Body of pancreas (tissue), 4 donors: ENCODE measurements at regions not wholly inside any gene's neighbourhood (a gene's known extent, or its start where the extent isn't known, plus 50 kb on each side); places are given as distances from the start of the nearest gene placed in this dataset.

Experiments used
- ATAC-seq: fragments of 150-250 bp; one replicate; pipeline ENCODE4 v1.9.1; 2016
- DNase-seq, 4 donors: peaks; one replicate each; pipeline ENCODE4 v3.0.0-alpha.2; 2019
- H3K27ac ChIP-seq, 4 donors: fragments of 200-600 bp; sonication (generic); 1 replicate in 3 of 4; 2 replicates in 1 of 4; pipeline versions ENCODE4 v1.5.1 to v1.6.1; 2016 to 2019; ENCODE audit warnings: mild to moderate bottlenecking in 1 of 4, mixed read lengths in 1 of 4, moderate library complexity in 1 of 4
- H3K27me3 ChIP-seq, 2 donors: fragments of 200-600 bp; sonication (generic); one replicate each; pipeline ENCODE4 v1.6.0; 2016; ENCODE audit warnings: mild to moderate bottlenecking in 1 of 2
- H3K36me3 ChIP-seq, 2 donors: fragments of 200-600 bp; sonication (generic); replicated peaks in 1 of 2; 2 replicates each; pipeline ENCODE4 v1.5.1; 2016; ENCODE audit warnings: low read depth in 2 of 2; ENCODE audit not compliant: insufficient read depth in 1 of 2
- H3K4me1 ChIP-seq: fragments of 200-600 bp; sonication (generic); one replicate; pipeline ENCODE4 v1.6.0; 2016
- H3K4me3 ChIP-seq, 2 donors: fragments of 200-600 bp; sonication (generic); 1 replicate in 1 of 2; 2 replicates in 1 of 2; pipeline ENCODE4 v1.5.1; 2016 to 2019
- H3K9me3 ChIP-seq, 3 donors: fragments of 200-600 bp; sonication (generic); 1 replicate in 2 of 3; 2 replicates in 1 of 3; pipeline ENCODE4 v1.5.1; 2016
- CTCF ChIP-seq, 7 experiments: fragments of 450-650 bp in 4 of 7; fragments of 200-600 bp in 3 of 7; sonication (generic) in 3 of 7; IDR thresholded peaks; one replicate each; pipeline ENCODE4 v1.5.1; 2016 to 2019; ENCODE audit warnings: antibody characterized with exemption in 7 of 7
- POLR2A ChIP-seq, 3 donors: fragments of 450-650 bp; IDR thresholded peaks; one replicate each; pipeline ENCODE4 v1.6.1; 2016; ENCODE audit warnings: antibody characterized with exemption in 3 of 3, mild to moderate bottlenecking in 2 of 3
- WGBS, 2 donors: methylation state at CpG; one replicate each; pipeline ENCODE4 v1.1.5; 2017; 5-methylcytosine and 5-hydroxymethylcytosine counted together
- intact Hi-C: fragments of 100-400 bp; cut with DNase I; formaldehyde crosslinking; loops from one replicate; pipeline ENCODE4 v1.15.1; 2023

GRCh38 chr3:124320976-124321375 is 329.1 kb upstream of the ROPN1 start:
- Histone ChIP-seq H3K9me3 (no peaks in the 10 kb centered on the region), H3K4me1 (no peaks in the 10 kb centered on the region), H3K36me3 (no peaks in the 10 kb centered on the region), H3K4me3 (no peak overlapping the region), H3K27ac (no peak overlapping the region), H3K27me3 (no peaks in the 10 kb centered on the region)
- intact Hi-C loops, result no loop called here
- TF ChIP-seq POLR2A (IDR thresholded peaks at IDR 0.05) (no peak), CTCF (IDR thresholded peaks at IDR 0.05) (no peak)
- no peak for ATAC-seq
- no peak for DNase-seq

DNA sequence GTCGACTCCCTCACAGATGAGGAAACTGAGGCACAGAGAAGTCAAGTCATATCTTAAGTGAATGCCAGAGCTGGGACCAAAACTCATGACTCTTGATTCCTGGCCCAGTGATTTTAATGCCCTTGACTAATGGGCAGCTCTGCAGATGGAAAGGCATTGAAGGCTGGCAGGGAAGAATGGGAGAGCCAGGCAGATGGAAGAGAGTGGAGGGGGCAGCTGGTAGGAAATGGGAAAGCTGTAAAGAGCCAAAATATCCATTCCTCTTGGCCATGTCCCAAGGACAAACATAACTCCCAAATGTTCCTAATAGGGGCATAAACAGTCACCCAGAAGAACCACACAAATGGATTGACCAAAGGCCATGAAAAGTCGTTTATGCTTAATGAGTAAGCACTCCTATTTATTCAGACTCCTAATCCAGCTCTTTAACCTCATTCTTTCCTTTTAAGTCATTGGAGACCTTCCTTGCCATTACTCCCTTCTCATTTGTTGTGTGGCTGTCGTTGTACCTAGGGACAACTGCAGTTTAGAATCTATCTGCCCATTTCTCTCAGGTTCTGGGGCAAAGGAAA is 330.5 kb upstream of the ROPN1 start:
- H3K4me1 ChIP-seq, result no peaks in the 10 kb centered on the region
- H3K27me3 ChIP-seq, result no peaks in the 10 kb centered on the region
- intact Hi-C loops, result no loop called here
- no peak for ATAC-seq
- H3K36me3 ChIP-seq, result no peaks in the 10 kb centered on the region
- TF ChIP-seq CTCF (IDR thresholded peaks at IDR 0.05) (no peak), POLR2A (IDR thresholded peaks at IDR 0.05) (no peak)
- H3K9me3 ChIP-seq, result no peaks in the 10 kb centered on the region
- DNase-seq, result no peak
- no peak overlapping the region for H3K27ac ChIP-seq
- no peak overlapping the region for H3K4me3 ChIP-seq
- WGBS, 2 donors, result 62 to 69% methylated on average over 3 of the region's 3 CpGs

GRCh38 chr3:124322966-124323365 is 331.0 kb upstream of the ROPN1 start:
- H3K27ac ChIP-seq, result no peak overlapping the region
- no peak for TF ChIP-seq POLR2A (IDR thresholded peaks at IDR 0.05)
- no peak for TF ChIP-seq CTCF (IDR thresholded peaks at IDR 0.05)
- H3K4me3 ChIP-seq, result no peak overlapping the region
- WGBS, 2 donors, result 81 to 86% methylated on average over 4 of the region's 4 CpGs
- no peaks in the 10 kb centered on the region for H3K27me3 ChIP-seq
- H3K4me1 ChIP-seq, result no peaks in the 10 kb centered on the region
- no peaks in the 10 kb centered on the region for H3K9me3 ChIP-seq
- H3K36me3 ChIP-seq, result no peaks in the 10 kb centered on the region
- no peak for ATAC-seq
- DNase-seq, result no peak
- intact Hi-C loops, result no loop called here

GRCh38 chr3:124325248-124325647 is 333.3 kb upstream of the ROPN1 start:
- no peaks in the 10 kb centered on the region for H3K27me3 ChIP-seq
- no peaks in the 10 kb centered on the region for H3K36me3 ChIP-seq
- ATAC-seq (no peak), DNase-seq (no peak)
- 83 to 89% methylated on average over 1 to 2 of the region's 2 CpGs for WGBS, 2 donors
- no peak overlapping the region for H3K27ac ChIP-seq
- no peaks in the 10 kb centered on the region for H3K4me1 ChIP-seq
- intact Hi-C loops, result no loop called here
- TF ChIP-seq CTCF (IDR thresholded peaks at IDR 0.05), result no peak
- TF ChIP-seq POLR2A (IDR thresholded peaks at IDR 0.05), result no peak
- H3K9me3 ChIP-seq, result no peaks in the 10 kb centered on the region
- no peak overlapping the region for H3K4me3 ChIP-seq

DNA sequence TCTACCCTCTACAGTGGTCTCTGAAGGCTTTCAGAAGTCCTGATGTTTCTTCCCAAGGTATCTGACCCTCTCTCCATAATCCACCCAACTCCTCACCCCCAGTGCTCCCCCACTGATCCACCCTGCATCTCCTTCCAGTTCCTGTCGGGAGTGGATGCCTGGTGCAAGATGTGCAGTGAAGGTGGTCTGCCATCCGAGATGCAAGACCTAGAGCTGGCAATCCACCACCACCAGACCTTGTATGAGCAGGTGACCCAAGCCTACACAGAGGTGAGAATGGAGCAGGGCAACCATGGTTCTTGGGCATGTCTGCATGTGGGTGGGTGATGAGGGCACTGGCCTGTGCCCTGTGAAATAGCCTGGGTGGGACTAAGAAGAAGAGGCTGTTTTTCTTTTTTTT is 337.8 kb upstream of the ROPN1 start:
- Histone ChIP-seq H3K36me3 (no peaks in the 10 kb centered on the region), H3K27me3 (no peaks in the 10 kb centered on the region), H3K4me3 (no peak overlapping the region), H3K9me3 (no peaks in the 10 kb centered on the region), H3K27ac (no peak overlapping the region), H3K4me1 (no peaks in the 10 kb centered on the region)
- WGBS, 2 donors, result 83 to 90% methylated on average over 2 of the region's 2 CpGs
- TF ChIP-seq CTCF (IDR thresholded peaks at IDR 0.05), result no peak
- no peak for TF ChIP-seq POLR2A (IDR thresholded peaks at IDR 0.05)
- DNase-seq (no peak), ATAC-seq (no peak)
- intact Hi-C loops, result no loop called here
